ENCODE measurements at regions not wholly inside any gene's neighbourhood (a gene's known extent, or its start where the extent isn't known, plus 50 kb on each side); places are given as distances from the start of the nearest gene placed in this dataset.

DNA sequence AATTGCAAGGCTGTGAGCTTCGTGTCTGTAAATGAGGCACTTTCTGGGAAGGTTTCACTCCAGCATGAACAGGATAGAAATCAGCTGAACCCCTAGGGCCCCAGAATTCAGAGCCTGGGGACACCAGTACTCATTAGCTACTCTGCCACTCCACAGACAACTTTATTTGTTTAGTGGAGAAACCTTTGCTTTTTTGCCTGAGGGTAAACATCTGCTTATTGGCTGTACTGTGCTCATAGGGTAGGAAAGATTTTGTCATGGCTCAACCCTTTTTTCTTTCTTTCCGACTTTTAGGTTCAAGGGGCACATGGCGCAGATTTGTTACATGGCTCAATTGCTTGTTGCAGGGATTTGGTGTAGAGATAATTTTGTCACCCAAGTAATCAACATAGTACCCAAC lies 138.4 kb upstream of the BACE2 start:
- Histone ChIP-seq H3K36me3 (replicated peaks in 1 of 2; ENCODE audit: control insufficient read depth in 2 of 2, insufficient read depth in 2 of 2, low read length in 2 of 2) (no peaks in the 10 kb centered on the region), H3K14ac (ENCODE audit: low read length) (no peak overlapping the region), H3K4me3 (ENCODE audit: low read length in 2 of 2) (no peak overlapping the region), H3K4me1 (ENCODE audit: control insufficient read depth in 2 of 2, insufficient read depth in 1 of 2, low read depth in 1 of 2, low read length in 2 of 2) (peaks cover 3 to 5% of the 10 kb centered on the region in 2 donors), H3K4me2 (ENCODE audit: insufficient read depth, low read length, poor library complexity, severe bottlenecking) (no peak overlapping the region), H4K8ac (ENCODE audit: low read depth, low read length) (no peak overlapping the region), H2AK5ac (ENCODE audit: low read depth, low read length) (no peak overlapping the region), H3K79me1 (ENCODE audit: low read depth, low read length) (no peaks in the 10 kb centered on the region), H2BK120ac (ENCODE audit: low read depth, low read length) (no peak overlapping the region), H3K4ac (ENCODE audit: low read length) (no peak overlapping the region), H4K91ac (ENCODE audit: low read depth, low read length, poor library complexity) (no peak overlapping the region), H3K18ac (ENCODE audit: low read length) (no peak overlapping the region), H2AFZ (ENCODE audit: low read length) (no peak overlapping the region), H3K9me3 (replicated peaks in 1 of 2; ENCODE audit: control insufficient read depth in 2 of 2, insufficient read depth in 1 of 2, low read depth in 1 of 2, low read length in 2 of 2) (no peaks in the 10 kb centered on the region), H3K9ac (ENCODE audit: low read depth, low read length, poor library complexity) (no peak overlapping the region), H2BK15ac (ENCODE audit: low read length) (no peak overlapping the region), H2BK5ac (ENCODE audit: low read length) (no peak overlapping the region), H3K27me3 (ENCODE audit: control insufficient read depth in 3 of 3, insufficient read depth in 3 of 3, low read depth in 1 of 3, low read length in 3 of 3) (no peaks in the 10 kb centered on the region), H3K23ac (ENCODE audit: low read depth, low read length, poor library complexity) (no peak overlapping the region), H2BK12ac (ENCODE audit: low read length) (no peak overlapping the region), H3K27ac (replicated peaks; ENCODE audit: low read length) (no peak overlapping the region)
- no CpG with 5 or more reads among the region's 3 CpGs for WGBS, 2 donors (ENCODE audit: extremely low coverage in 2 of 2, insufficient read length in 2 of 2, insufficient replicate concordance in 1 of 2)
- DNase-seq (ENCODE audit: low spot score): no peak

DNA sequence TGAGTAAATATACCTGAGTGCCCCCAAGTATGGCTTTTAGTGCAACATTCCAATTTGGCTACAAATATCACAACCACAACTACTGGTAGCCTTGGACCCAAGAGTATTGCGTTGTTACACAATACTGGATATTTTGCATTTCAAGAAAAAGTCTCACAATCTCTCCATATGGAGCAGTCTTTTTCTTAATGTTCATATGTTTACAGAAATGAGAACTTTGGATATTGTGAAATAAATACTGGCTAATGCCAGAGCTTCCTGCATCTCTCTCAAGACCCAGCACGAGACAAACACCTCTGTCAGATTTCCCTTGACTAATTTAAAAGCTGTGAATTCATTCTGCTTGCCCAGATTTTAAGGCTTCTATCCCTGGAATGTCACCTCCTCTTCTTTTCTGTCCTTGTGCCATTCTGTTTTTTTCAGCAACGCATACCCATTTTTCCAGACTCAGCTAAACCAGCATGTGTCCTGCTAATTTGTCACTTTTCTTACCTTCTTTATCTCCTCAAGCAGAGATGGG lies 136.2 kb upstream of the BACE2 start:
- Histone ChIP-seq H3K4me2 (ENCODE audit: insufficient read depth, low read length, poor library complexity, severe bottlenecking) (no peak overlapping the region), H3K9me3 (replicated peaks in 1 of 2; ENCODE audit: control insufficient read depth in 2 of 2, insufficient read depth in 1 of 2, low read depth in 1 of 2, low read length in 2 of 2) (no peaks in the 10 kb centered on the region), H3K9ac (ENCODE audit: low read depth, low read length, poor library complexity) (no peak overlapping the region), H3K36me3 (replicated peaks in 1 of 2; ENCODE audit: control insufficient read depth in 2 of 2, insufficient read depth in 2 of 2, low read length in 2 of 2) (no peaks in the 10 kb centered on the region), H4K91ac (ENCODE audit: low read depth, low read length, poor library complexity) (no peak overlapping the region), H3K27me3 (ENCODE audit: control insufficient read depth in 3 of 3, insufficient read depth in 3 of 3, low read depth in 1 of 3, low read length in 3 of 3) (no peaks in the 10 kb centered on the region), H3K4ac (ENCODE audit: low read length) (no peak overlapping the region), H3K14ac (ENCODE audit: low read length) (no peak overlapping the region), H2AFZ (ENCODE audit: low read length) (no peak overlapping the region), H3K79me1 (ENCODE audit: low read depth, low read length) (no peaks in the 10 kb centered on the region), H3K18ac (ENCODE audit: low read length) (no peak overlapping the region), H4K8ac (ENCODE audit: low read depth, low read length) (no peak overlapping the region), H2BK12ac (ENCODE audit: low read length) (no peak overlapping the region), H2BK15ac (ENCODE audit: low read length) (no peak overlapping the region), H2BK120ac (ENCODE audit: low read depth, low read length) (no peak overlapping the region), H3K4me3 (ENCODE audit: low read length in 2 of 2) (no peak overlapping the region), H2BK5ac (ENCODE audit: low read length) (no peak overlapping the region), H3K4me1 (ENCODE audit: control insufficient read depth in 2 of 2, insufficient read depth in 1 of 2, low read depth in 1 of 2, low read length in 2 of 2) (no peaks in the 10 kb centered on the region), H3K23ac (ENCODE audit: low read depth, low read length, poor library complexity) (no peak overlapping the region), H3K27ac (replicated peaks; ENCODE audit: low read length) (no peak overlapping the region), H2AK5ac (ENCODE audit: low read depth, low read length) (no peak overlapping the region)
- no peak for DNase-seq (ENCODE audit: low spot score)
- WGBS, 2 donors (ENCODE audit: extremely low coverage in 2 of 2, insufficient read length in 2 of 2, insufficient replicate concordance in 1 of 2): no CpG with 5 or more reads among the region's 3 CpGs

DNA sequence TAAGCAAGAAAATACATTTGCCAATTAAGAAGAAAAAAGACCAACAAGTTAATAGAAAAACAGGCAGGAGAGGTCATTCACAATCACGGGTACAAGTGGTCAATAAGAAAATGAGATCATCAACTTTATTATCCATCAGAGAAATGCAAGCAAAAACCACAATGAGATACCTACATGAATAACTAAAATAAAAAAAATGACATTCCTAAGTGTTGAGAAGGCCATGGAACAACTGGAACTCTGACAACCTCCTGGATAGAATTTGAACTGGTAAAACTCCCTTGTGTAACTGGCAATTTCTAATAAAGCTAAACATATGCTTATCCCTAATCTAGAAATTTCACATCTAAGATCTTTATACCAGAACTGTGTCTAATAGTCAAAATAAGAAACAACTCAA lies 135.4 kb upstream of the BACE2 start:
- Histone ChIP-seq H2BK12ac (ENCODE audit: low read length) (no peak overlapping the region), H2AK5ac (ENCODE audit: low read depth, low read length) (no peak overlapping the region), H3K4me1 (ENCODE audit: control insufficient read depth in 2 of 2, insufficient read depth in 1 of 2, low read depth in 1 of 2, low read length in 2 of 2) (no peaks in the 10 kb centered on the region), H3K27ac (replicated peaks; ENCODE audit: low read length) (no peak overlapping the region), H3K4me2 (ENCODE audit: insufficient read depth, low read length, poor library complexity, severe bottlenecking) (no peak overlapping the region), H3K36me3 (replicated peaks in 1 of 2; ENCODE audit: control insufficient read depth in 2 of 2, insufficient read depth in 2 of 2, low read length in 2 of 2) (no peaks in the 10 kb centered on the region), H3K23ac (ENCODE audit: low read depth, low read length, poor library complexity) (no peak overlapping the region), H2BK120ac (ENCODE audit: low read depth, low read length) (no peak overlapping the region), H3K4ac (ENCODE audit: low read length) (no peak overlapping the region), H2BK15ac (ENCODE audit: low read length) (no peak overlapping the region), H3K79me1 (ENCODE audit: low read depth, low read length) (no peaks in the 10 kb centered on the region), H3K9ac (ENCODE audit: low read depth, low read length, poor library complexity) (no peak overlapping the region), H4K8ac (ENCODE audit: low read depth, low read length) (no peak overlapping the region), H3K9me3 (replicated peaks in 1 of 2; ENCODE audit: control insufficient read depth in 2 of 2, insufficient read depth in 1 of 2, low read depth in 1 of 2, low read length in 2 of 2) (no peaks in the 10 kb centered on the region), H3K27me3 (ENCODE audit: control insufficient read depth in 3 of 3, insufficient read depth in 3 of 3, low read depth in 1 of 3, low read length in 3 of 3) (no peaks in the 10 kb centered on the region), H3K4me3 (ENCODE audit: low read length in 2 of 2) (no peak overlapping the region), H3K14ac (ENCODE audit: low read length) (no peak overlapping the region), H3K18ac (ENCODE audit: low read length) (no peak overlapping the region), H2AFZ (ENCODE audit: low read length) (no peak overlapping the region), H4K91ac (ENCODE audit: low read depth, low read length, poor library complexity) (no peak overlapping the region), H2BK5ac (ENCODE audit: low read length) (no peak overlapping the region)
- WGBS, 2 donors (ENCODE audit: extremely low coverage in 2 of 2, insufficient read length in 2 of 2, insufficient replicate concordance in 1 of 2): no CpG with 5 or more reads among the region's 1 CpG
- no peak for DNase-seq (ENCODE audit: low spot score)

DNA sequence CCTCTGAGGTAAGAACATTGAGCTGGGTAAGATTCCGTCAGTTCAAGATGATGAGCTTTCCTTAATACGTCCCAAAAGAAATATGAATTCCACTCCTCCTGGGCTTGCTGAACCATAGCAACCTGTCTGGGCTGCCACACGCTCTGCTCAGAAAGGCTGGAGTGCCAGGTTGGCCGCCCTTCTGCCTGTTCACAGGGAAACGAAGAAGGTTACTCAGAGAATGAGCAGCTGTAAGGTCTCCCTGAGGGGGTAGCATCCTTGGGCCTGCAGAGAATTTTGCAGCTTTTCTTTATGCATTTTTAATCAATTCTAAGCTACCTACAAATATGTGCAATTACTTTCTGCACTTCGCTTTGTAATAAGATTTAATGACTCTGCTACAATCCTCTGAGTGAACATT lies 130.7 kb upstream of the BACE2 start:
- H3K79me1 ChIP-seq (ENCODE audit: low read depth, low read length): no peaks in the 10 kb centered on the region
- no peak overlapping the region for H2BK15ac ChIP-seq (ENCODE audit: low read length)
- H2BK120ac ChIP-seq (ENCODE audit: low read depth, low read length): no peak overlapping the region
- no peaks in the 10 kb centered on the region for H3K4me1 ChIP-seq (ENCODE audit: control insufficient read depth in 2 of 2, insufficient read depth in 1 of 2, low read depth in 1 of 2, low read length in 2 of 2)
- no peak overlapping the region for H2AK5ac ChIP-seq (ENCODE audit: low read depth, low read length)
- H3K9ac ChIP-seq (ENCODE audit: low read depth, low read length, poor library complexity): no peak overlapping the region
- no peak overlapping the region for H3K4me3 ChIP-seq (ENCODE audit: low read length in 2 of 2)
- no peak overlapping the region for H4K8ac ChIP-seq (ENCODE audit: low read depth, low read length)
- WGBS, 2 donors (ENCODE audit: extremely low coverage in 2 of 2, insufficient read length in 2 of 2, insufficient replicate concordance in 1 of 2): no CpG with 5 or more reads among the region's 6 CpGs
- H2AFZ ChIP-seq (ENCODE audit: low read length): no peak overlapping the region
- no peak overlapping the region for H3K18ac ChIP-seq (ENCODE audit: low read length)
- H3K9me3 ChIP-seq (replicated peaks in 1 of 2; ENCODE audit: control insufficient read depth in 2 of 2, insufficient read depth in 1 of 2, low read depth in 1 of 2, low read length in 2 of 2): no peaks in the 10 kb centered on the region
- no peak overlapping the region for H3K27ac ChIP-seq (replicated peaks; ENCODE audit: low read length)
- H3K14ac ChIP-seq (ENCODE audit: low read length): no peak overlapping the region
- H2BK12ac ChIP-seq (ENCODE audit: low read length): no peak overlapping the region
- no peaks in the 10 kb centered on the region for H3K36me3 ChIP-seq (replicated peaks in 1 of 2; ENCODE audit: control insufficient read depth in 2 of 2, insufficient read depth in 2 of 2, low read length in 2 of 2)
- H2BK5ac ChIP-seq (ENCODE audit: low read length): no peak overlapping the region
- no peak overlapping the region for H4K91ac ChIP-seq (ENCODE audit: low read depth, low read length, poor library complexity)
- H3K23ac ChIP-seq (ENCODE audit: low read depth, low read length, poor library complexity): no peak overlapping the region
- H3K27me3 ChIP-seq (ENCODE audit: control insufficient read depth in 3 of 3, insufficient read depth in 3 of 3, low read depth in 1 of 3, low read length in 3 of 3): no peaks in the 10 kb centered on the region
- H3K4me2 ChIP-seq (ENCODE audit: insufficient read depth, low read length, poor library complexity, severe bottlenecking): no peak overlapping the region
- no peak for DNase-seq (ENCODE audit: low spot score)
- no peak overlapping the region for H3K4ac ChIP-seq (ENCODE audit: low read length)
